GM18511 (cell line): ENCODE measurements at regions not wholly inside any gene's neighbourhood (a gene's known extent, or its start where the extent isn't known, plus 50 kb on each side); places are given as distances from the start of the nearest gene placed in this dataset.

ENCODE experiments used
- ATAC-seq: cut with Tn5 transposase; IDR thresholded peaks from one replicate; pipeline ENCODE4 v1.9.1; 2021; ENCODE audit warnings: mild to moderate bottlenecking, moderate library complexity; ENCODE audit not compliant: unreplicated experiment

DNA sequence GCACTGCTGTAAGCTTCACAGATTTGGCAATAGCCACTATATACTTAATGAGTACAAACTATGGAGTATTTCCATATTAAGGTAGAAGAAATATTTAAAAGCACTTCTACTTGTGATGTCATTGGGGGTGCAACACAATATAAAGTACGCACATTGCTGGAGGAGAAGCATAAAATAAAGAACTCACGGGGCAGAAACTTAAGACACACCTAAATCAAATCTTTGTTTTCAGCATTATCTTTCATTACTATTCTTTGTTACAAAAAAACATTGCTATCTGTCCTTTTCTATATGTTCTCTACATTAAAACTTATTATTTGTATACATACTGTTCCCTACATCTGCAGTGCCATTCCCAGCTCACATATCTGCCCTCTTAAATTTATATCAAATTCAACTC is 93.3 kb upstream of the VPREB1 start:
- ATAC-seq: no peak

DNA sequence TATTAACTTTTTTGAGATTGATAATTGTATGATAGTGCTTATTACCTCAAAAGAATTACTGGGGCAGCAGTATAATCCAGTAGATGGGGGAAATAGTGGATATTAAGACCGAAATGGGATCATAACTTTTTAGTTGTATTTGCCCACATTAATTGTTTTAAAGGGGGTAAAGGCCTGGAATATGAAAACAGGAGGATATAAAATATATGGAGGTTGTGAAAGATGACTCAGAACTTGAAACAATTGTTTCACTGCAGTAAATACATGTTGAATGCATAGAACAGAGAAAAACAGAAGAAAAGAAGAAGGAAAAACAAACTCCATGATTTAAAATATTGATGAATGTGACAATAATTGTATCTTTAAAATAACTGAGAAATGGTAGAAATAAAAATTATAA is 94.1 kb upstream of the VPREB1 start:
- no peak for ATAC-seq

- no peak for ATAC-seq
Measured at GRCh38 chr22:22148905-22149304, 95.7 kb upstream of the VPREB1 start.

GRCh38 chr22:22144858-22145257 is 99.7 kb upstream of the VPREB1 start:
- ATAC-seq: no peak

GRCh38 chr22:22143448-22143847 is 101.1 kb upstream of the VPREB1 start:
- no peak for ATAC-seq

DNA sequence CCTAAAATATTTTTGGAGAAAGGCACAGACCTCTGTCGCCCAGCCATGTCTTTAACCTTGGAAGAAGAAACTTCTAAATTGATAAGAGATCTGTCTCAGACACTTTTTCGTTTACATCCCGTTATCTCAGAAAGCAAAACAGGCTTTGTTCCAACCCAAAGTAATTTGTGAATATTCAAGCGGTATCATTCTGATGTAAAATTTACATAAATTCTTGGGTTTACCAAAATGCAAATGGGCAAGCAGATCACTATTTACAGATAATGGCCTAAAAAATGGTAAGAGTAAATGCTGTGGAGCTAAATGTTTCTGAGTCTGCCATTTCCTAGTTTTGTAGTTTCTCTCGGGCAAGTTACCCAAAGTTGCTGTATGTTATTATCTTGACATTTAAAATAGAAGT is 101.9 kb upstream of the VPREB1 start:
- ATAC-seq: no peak

- ATAC-seq: no peak
Measured at GRCh38 chr22:22141771-22142591, 102.6 kb upstream of the VPREB1 start.

DNA sequence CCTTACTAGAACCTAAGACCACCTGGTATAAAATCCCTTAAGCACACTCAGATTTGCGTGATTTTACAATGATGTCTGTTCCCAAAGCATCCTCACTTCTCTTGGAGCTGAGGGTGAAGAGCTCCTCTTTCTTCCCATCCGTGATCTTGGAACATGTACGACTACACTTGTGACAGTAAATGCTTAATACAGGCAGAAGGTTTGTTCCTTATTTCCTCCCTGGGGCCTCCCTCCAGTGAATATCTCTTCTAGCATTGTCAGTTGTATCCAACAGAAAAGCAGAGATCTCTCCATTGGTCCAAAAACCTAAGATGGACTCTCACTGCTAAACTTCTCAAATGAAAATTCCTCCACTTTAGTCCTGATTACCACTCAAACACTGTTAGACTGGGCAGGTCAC is 103.6 kb upstream of the VPREB1 start:
- ATAC-seq: no peak

DNA sequence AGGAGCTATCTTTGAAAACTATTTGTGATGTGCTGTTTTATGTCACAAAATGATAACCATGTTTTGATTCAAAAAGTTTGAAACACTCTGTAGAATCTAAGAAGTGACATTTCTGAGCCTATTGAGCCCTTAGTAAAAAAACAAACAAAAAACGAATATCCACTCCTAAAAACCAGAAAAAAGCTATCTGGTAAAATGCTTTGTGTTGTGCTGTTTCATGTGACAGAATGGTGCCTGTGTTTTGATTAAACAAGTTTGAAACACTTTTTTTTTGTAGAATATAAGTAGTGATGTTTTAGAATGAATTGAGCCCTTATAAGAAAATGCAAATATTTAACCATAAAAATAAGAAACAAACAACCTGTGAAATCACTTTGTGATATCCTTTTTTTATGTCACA is 105.2 kb upstream of the VPREB1 start:
- ATAC-seq: no peak

DNA sequence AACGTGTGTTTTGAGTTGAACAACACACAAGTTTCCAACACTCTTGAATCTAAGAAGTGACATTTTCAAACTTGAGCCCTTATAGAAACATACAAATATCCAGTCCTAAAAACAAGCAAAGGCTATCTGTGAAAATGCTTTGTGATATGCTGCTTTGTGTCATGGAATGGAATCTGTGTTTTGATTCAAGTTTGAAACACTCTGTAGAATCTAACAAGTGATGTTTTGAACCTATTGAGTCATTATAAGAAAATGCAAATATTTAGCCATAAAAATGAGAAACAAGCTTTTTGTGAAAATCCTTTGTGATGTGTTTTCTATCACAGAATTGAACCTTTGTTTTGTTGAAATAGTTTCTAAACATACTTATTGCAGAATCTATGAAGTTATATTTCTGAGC is 105.7 kb upstream of the VPREB1 start:
- no peak for ATAC-seq

GRCh38 chr22:22137891-22138290 is 106.7 kb upstream of the VPREB1 start:
- ATAC-seq: no peak

- ATAC-seq: no peak
Measured at GRCh38 chr22:22133910-22134309, 110.7 kb upstream of the VPREB1 start.

GRCh38 chr22:22130953-22131608 is 113.5 kb upstream of the VPREB1 start:
- ATAC-seq: no peak

GRCh38 chr22:22129387-22129786 is 115.2 kb upstream of the VPREB1 start:
- no peak for ATAC-seq

DNA sequence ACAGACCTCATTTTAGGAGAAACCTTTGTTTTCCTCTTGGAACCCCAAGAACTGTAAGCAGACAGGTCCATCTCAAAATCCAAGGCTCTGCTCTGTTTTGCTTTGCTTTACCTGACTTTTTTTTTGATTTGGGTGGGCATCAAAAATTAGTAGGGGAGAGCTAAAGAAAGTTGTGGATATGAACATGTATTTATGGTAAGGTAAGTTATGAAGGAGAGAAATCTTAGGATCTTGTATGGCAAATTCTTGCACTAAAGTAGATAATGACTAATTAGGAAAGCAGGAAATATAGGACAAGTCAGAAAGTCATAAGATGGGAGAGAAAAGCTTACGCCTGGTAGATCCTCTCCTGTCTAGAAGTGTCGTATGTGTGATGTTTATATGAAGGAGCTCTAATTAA is 116.1 kb upstream of the VPREB1 start:
- ATAC-seq: no peak

- ATAC-seq: no peak
Measured at GRCh38 chr22:22127100-22127499, 117.5 kb upstream of the VPREB1 start.

DNA sequence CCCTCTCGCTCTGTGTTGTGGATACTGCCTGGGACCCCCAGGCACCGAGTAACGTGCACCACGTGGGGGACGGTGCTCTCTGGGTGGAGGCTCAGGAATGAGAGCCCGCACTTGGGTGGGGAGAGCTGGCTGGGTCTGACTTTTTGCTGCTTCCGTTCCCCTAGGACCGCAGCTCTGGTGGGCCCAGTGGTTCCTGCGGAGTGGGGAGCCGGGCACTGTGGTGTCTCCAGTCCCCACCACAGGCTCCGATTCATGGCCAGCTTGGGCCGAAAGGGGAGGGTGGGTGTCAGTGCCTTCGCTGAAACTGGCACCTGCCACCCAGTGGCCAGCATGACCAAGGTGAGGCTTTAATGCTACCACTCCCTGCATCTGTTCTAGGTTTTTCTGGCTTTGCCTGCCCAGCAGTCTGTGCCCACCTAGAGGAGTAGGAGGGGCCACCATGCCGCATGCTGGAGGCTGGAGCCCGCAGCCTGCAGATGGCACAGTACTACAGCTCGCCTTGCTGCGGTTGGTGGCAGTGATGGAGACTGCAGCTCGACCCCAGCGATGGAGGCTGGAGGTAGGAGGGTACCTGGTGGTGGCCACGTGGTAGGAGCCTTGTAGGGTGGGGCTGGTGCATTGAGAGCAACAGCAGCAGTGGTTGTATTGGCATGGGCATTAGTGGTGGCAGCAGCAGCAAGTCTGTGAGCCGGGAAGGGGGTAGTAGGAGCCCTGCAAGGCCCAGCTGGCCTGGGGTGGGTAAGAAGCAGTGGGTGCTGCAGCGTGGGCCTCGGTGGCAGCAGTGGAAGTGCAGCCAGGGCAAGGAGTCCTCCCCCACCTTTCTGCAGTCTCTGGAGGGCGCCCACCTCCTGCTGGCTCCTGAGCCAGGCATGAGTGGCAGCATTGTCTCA is 118.8 kb upstream of the VPREB1 start:
- no peak for ATAC-seq

- no peak for ATAC-seq
Measured at GRCh38 chr22:22125028-22125578, 119.5 kb upstream of the VPREB1 start.

GRCh38 chr22:22124374-22124773 is 120.2 kb upstream of the VPREB1 start:
- no peak for ATAC-seq

DNA sequence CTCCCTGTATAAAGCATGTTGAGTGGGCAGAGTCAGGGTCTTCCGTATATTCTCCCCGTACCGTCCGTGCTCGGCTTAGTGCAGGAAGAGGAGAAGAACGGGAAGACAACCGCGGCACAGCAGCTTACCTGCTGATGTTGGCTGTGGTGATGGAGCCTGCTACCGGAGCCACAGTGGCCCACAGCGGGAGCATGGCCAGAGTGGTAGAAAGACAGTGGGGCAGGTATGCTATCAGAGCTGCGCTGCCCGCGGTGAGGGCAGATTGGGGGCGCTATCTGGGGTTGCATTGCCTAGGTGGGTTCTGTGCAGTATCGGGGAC is 120.7 kb upstream of the VPREB1 start:
- no peak for ATAC-seq
